ENCODE measurements at regions not wholly inside any gene's neighbourhood (a gene's known extent, or its start where the extent isn't known, plus 50 kb on each side); places are given as distances from the start of the nearest gene placed in this dataset.

GRCh38 chr20:52601295-52601971, 370.7 kb upstream of the TSHZ2 start:
- Histone ChIP-seq H3F3A (ENCODE audit: low read depth) (no peaks in the 10 kb centered on the region), H3K4me2 (ENCODE audit: low read depth, low read length, poor library complexity, severe bottlenecking) (no peak overlapping the region), H2AFZ (ENCODE audit: low read length) (no peak overlapping the region), H3K4me1 (ENCODE audit: insufficient read depth, low read length, poor library complexity, severe bottlenecking) (no peaks in the 10 kb centered on the region), H3K9ac (ENCODE audit: low read depth, low read length, poor library complexity, severe bottlenecking) (no peak overlapping the region), H4K20me1 (ENCODE audit: insufficient read depth, low read length, poor library complexity, severe bottlenecking) (no peaks in the 10 kb centered on the region), H3K36me3 (ENCODE audit: insufficient read depth, low read length) (no peaks in the 10 kb centered on the region), H3K79me2 (ENCODE audit: insufficient read depth, low read length) (no peaks in the 10 kb centered on the region), H3K9me3 (ENCODE audit: insufficient read depth, low read depth, low read length) (no peaks in the 10 kb centered on the region), H3K27me3 (ENCODE audit: insufficient read depth, low read length, poor library complexity, severe bottlenecking) (no peaks in the 10 kb centered on the region), H3K9me2 (replicated peaks; ENCODE audit: low read depth, low read length) (no peaks in the 10 kb centered on the region), H3K4me3 (ENCODE audit: low read length, poor library complexity, severe bottlenecking) (no peak overlapping the region)
- TF ChIP-seq EZH2phosphoT487 (IDR thresholded peaks at IDR 0.05; ENCODE audit: borderline replicate concordance) (no peak), CTCF (conservative IDR thresholded peaks at IDR 0.05; ENCODE audit: low read length) (no peak)

GRCh38 chr20:52596256-52596655, 375.9 kb upstream of the TSHZ2 start:
- no peaks in the 10 kb centered on the region for H3K9me2 ChIP-seq (replicated peaks; ENCODE audit: low read depth, low read length)
- no peaks in the 10 kb centered on the region for H3K79me2 ChIP-seq (ENCODE audit: insufficient read depth, low read length)
- TF ChIP-seq EZH2phosphoT487 (IDR thresholded peaks at IDR 0.05; ENCODE audit: borderline replicate concordance) (no peak), CTCF (conservative IDR thresholded peaks at IDR 0.05; ENCODE audit: low read length) (no peak)
- no peak overlapping the region for H3K4me3 ChIP-seq (ENCODE audit: low read length, poor library complexity, severe bottlenecking)
- H3F3A ChIP-seq (ENCODE audit: low read depth) = no peaks in the 10 kb centered on the region
- H2AFZ ChIP-seq (ENCODE audit: low read length) = no peak overlapping the region
- no peaks in the 10 kb centered on the region for H3K4me1 ChIP-seq (ENCODE audit: insufficient read depth, low read length, poor library complexity, severe bottlenecking)
- H3K36me3 ChIP-seq (ENCODE audit: insufficient read depth, low read length) = no peaks in the 10 kb centered on the region
- no peak overlapping the region for H3K4me2 ChIP-seq (ENCODE audit: low read depth, low read length, poor library complexity, severe bottlenecking)
- H3K9ac ChIP-seq (ENCODE audit: low read depth, low read length, poor library complexity, severe bottlenecking) = no peak overlapping the region
- no peaks in the 10 kb centered on the region for H3K9me3 ChIP-seq (ENCODE audit: insufficient read depth, low read depth, low read length)
- no peaks in the 10 kb centered on the region for H3K27me3 ChIP-seq (ENCODE audit: insufficient read depth, low read length, poor library complexity, severe bottlenecking)
- H4K20me1 ChIP-seq (ENCODE audit: insufficient read depth, low read length, poor library complexity, severe bottlenecking) = no peaks in the 10 kb centered on the region

GRCh38 chr20:52595518-52595917, 376.6 kb upstream of the TSHZ2 start:
- TF ChIP-seq CTCF (conservative IDR thresholded peaks at IDR 0.05; ENCODE audit: low read length) (no peak), EZH2phosphoT487 (IDR thresholded peaks at IDR 0.05; ENCODE audit: borderline replicate concordance) (no peak)
- no peaks in the 10 kb centered on the region for H4K20me1 ChIP-seq (ENCODE audit: insufficient read depth, low read length, poor library complexity, severe bottlenecking)
- no peaks in the 10 kb centered on the region for H3F3A ChIP-seq (ENCODE audit: low read depth)
- no peaks in the 10 kb centered on the region for H3K27me3 ChIP-seq (ENCODE audit: insufficient read depth, low read length, poor library complexity, severe bottlenecking)
- no peak overlapping the region for H3K9ac ChIP-seq (ENCODE audit: low read depth, low read length, poor library complexity, severe bottlenecking)
- no peak overlapping the region for H2AFZ ChIP-seq (ENCODE audit: low read length)
- H3K36me3 ChIP-seq (ENCODE audit: insufficient read depth, low read length) = no peaks in the 10 kb centered on the region
- H3K4me2 ChIP-seq (ENCODE audit: low read depth, low read length, poor library complexity, severe bottlenecking) = no peak overlapping the region
- H3K9me3 ChIP-seq (ENCODE audit: insufficient read depth, low read depth, low read length) = no peaks in the 10 kb centered on the region
- H3K79me2 ChIP-seq (ENCODE audit: insufficient read depth, low read length) = no peaks in the 10 kb centered on the region
- no peaks in the 10 kb centered on the region for H3K9me2 ChIP-seq (replicated peaks; ENCODE audit: low read depth, low read length)
- no peak overlapping the region for H3K4me3 ChIP-seq (ENCODE audit: low read length, poor library complexity, severe bottlenecking)
- H3K4me1 ChIP-seq (ENCODE audit: insufficient read depth, low read length, poor library complexity, severe bottlenecking) = no peaks in the 10 kb centered on the region
